Mucosa of descending colon (tissue), 3 donors: ENCODE measurements at regions not wholly inside any gene's neighbourhood (a gene's known extent, or its start where the extent isn't known, plus 50 kb on each side); places are given as distances from the start of the nearest gene placed in this dataset.
"Not testable (repeated sequence)": the region's sequence is repeated elsewhere in the genome, so short reads cannot be mapped to it uniquely, and the experiment has no call there.

Experiments used
- ATAC-seq: fragments of 200-7000 bp; cut with Tn5 transposase; one replicate; pipeline ENCODE4 v1.9.1; 2020; ENCODE audit warnings: mild to moderate bottlenecking, moderate library complexity
- DNase-seq, 3 donors: peaks; one replicate each; pipeline ENCODE4 v3.0.0-alpha.2; 2020
- H3K36me3 ChIP-seq: fragments of 200-600 bp; one replicate; pipeline ENCODE4 v1.8.0; 2021; ENCODE audit warnings: low read depth, mild to moderate bottlenecking
- H3K4me1 ChIP-seq: fragments of 200-600 bp; one replicate; pipeline ENCODE4 v1.8.0; 2021; ENCODE audit warnings: low read depth, mild to moderate bottlenecking
- H3K4me3 ChIP-seq: fragments of 200-600 bp; one replicate; pipeline ENCODE4 v1.8.0; 2021; ENCODE audit warnings: mild to moderate bottlenecking
- H3K9me3 ChIP-seq: fragments of 200-600 bp; one replicate; pipeline ENCODE4 v1.8.0; 2021; ENCODE audit warnings: mild to moderate bottlenecking
- intact Hi-C, 2 donors: fragments of 100-400 bp; cut with DNase I in 1 of 2; cut with micrococcal nuclease in 1 of 2; formaldehyde crosslinking; loops; one replicate each; pipeline versions ENCODE4 v1.11.0 to v1.11.1; 2022; cut with DNase I, micrococcal nuclease
- TF ChIP-seq, protein P1 (sequence below): fragments of 200-600 bp; IDR thresholded peaks from one replicate; pipeline ENCODE4 v1.8.0; 2022; ENCODE audit warnings: antibody characterized with exemption, mild to moderate bottlenecking
- donor health status: DM: no; HTN: no; CAD: no; lungs with moderate emphysema.
- donor health status: DM: no; HTN: no; CAD: no.
- donor health status: DM: no; HTN: yes; CAD: no.

DNA sequence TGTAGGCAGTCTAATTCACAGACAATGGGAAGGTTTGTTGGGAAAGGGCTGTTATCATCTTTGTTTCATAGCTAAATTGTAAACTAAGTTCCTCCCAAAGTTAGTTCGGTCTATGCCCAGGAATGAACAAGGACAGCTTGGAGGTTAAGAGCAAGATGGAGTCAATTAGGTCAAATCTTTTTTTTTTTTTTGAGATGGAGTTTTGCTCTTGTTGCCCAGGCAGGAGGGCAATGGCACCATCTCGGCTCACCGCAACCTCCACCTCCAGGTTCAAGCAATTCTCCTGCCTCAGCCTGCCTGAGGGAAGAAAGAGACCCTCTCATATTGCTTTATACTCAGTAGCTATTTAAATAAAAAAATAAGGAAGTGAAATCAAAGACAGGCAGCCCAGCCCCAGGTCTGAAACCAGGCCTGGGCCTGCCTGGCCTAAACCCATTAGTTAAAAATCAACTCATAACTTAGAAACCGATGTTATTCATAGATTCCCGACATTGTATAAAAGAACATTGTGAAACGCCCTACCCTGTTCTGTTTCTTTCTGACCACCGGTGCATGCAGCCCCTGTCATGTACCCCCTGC lies 297.4 kb upstream of the SGCG start:
- ATAC-seq (no peak), DNase-seq (peak in 1 of 3 donors; percentile 10)
- intact Hi-C loops: no loop called here
- TF ChIP-seq, protein P1, sequence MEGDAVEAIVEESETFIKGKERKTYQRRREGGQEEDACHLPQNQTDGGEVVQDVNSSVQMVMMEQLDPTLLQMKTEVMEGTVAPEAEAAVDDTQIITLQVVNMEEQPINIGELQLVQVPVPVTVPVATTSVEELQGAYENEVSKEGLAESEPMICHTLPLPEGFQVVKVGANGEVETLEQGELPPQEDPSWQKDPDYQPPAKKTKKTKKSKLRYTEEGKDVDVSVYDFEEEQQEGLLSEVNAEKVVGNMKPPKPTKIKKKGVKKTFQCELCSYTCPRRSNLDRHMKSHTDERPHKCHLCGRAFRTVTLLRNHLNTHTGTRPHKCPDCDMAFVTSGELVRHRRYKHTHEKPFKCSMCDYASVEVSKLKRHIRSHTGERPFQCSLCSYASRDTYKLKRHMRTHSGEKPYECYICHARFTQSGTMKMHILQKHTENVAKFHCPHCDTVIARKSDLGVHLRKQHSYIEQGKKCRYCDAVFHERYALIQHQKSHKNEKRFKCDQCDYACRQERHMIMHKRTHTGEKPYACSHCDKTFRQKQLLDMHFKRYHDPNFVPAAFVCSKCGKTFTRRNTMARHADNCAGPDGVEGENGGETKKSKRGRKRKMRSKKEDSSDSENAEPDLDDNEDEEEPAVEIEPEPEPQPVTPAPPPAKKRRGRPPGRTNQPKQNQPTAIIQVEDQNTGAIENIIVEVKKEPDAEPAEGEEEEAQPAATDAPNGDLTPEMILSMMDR: no peak
- Histone ChIP-seq H3K9me3 (no peaks in the 10 kb centered on the region), H3K4me1 (no peaks in the 10 kb centered on the region), H3K4me3 (no peak overlapping the region), H3K36me3 (no peaks in the 10 kb centered on the region)

DNA sequence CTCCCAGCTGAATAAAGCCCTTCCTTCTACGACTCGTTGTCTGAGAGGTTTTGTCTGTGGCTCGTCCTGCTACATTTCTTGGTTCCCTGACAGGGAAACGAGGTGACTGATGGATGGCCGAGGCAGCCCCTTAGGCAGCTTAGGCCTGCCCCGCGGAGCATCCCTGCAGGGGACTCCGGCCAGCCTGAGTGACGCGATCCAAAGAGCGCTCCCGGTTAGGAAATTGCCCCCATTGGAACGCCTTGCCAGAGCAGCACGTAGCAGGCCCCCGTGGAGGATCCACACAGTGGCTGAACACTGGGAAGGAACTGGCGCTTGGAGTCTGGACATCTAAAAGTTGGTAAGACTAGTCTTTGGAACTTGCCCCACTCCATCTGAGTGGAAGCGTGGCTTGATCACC lies 296.8 kb upstream of the SGCG start:
- Histone ChIP-seq H3K9me3 (no peaks in the 10 kb centered on the region), H3K36me3 (no peaks in the 10 kb centered on the region), H3K4me3 (no peak overlapping the region), H3K4me1 (no peaks in the 10 kb centered on the region)
- intact Hi-C loops: no loop called here
- DNase-seq (no peak), ATAC-seq (no peak)
- TF ChIP-seq, protein P1: no peak

GRCh38 chr13:22886061-22886460 lies 294.7 kb upstream of the SGCG start:
- DNase-seq, H3K9me3 ChIP-seq, ATAC-seq, H3K4me1 ChIP-seq, H3K36me3 ChIP-seq, intact Hi-C loops, H3K4me3 ChIP-seq: not testable (repeated sequence)

DNA sequence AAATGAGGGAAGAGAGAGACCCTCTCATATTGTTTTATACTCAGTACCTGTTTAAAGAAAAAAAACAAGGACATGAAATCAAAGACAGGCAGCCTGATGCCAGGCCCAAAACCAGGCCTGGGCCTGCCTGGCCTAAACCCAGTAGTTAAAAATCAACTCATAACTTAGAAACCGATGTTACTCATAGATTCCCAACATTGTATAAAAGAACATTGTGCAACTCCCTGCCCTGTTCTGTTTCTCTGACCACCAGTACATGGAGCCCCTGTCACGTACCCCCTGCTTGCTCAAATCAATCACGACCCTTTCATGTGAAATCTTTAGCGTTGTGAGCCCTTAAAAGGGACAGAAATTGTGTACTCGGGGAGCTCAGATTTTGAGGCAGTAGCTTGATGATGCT lies 291.4 kb upstream of the SGCG start:
- ATAC-seq, DNase-seq, intact Hi-C loops, H3K36me3 ChIP-seq, H3K4me3 ChIP-seq, H3K4me1 ChIP-seq, H3K9me3 ChIP-seq: not testable (repeated sequence)

DNA sequence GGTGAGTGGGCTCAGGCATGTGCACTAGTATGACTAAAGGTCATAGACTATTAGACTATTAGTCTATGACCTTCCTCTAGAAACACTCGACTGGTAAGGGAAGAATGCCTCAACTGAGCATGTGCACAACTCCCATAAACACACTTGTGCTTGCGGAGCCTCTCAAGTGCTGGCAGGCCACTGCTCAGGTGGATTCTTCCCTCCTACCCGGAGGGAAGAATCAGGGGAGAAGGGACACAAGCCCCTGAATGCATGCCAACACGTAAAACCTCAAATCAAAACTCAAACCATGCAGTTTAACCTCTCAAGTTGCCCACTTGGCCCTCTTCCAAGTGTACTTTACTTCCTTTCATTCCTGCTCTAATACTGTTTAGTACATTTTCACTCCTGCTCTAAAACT lies 287.6 kb upstream of the SGCG start:
- TF ChIP-seq, protein P1: no peak
- ATAC-seq: no peak
- no peaks in the 10 kb centered on the region for H3K36me3 ChIP-seq
- H3K4me3 ChIP-seq: no peak overlapping the region
- DNase-seq: no peak
- intact Hi-C loops: no loop called here
- H3K4me1 ChIP-seq: no peaks in the 10 kb centered on the region
- no peaks in the 10 kb centered on the region for H3K9me3 ChIP-seq

- no peaks in the 10 kb centered on the region for H3K4me1 ChIP-seq
- ATAC-seq (peak; percentile 33), DNase-seq (no peak)
- intact Hi-C loops: no loop called here
- H3K4me3 ChIP-seq: no peak overlapping the region
- no peaks in the 10 kb centered on the region for H3K9me3 ChIP-seq
- H3K36me3 ChIP-seq: no peaks in the 10 kb centered on the region
- TF ChIP-seq, protein P1: no peak
These were observed 287.0 kb upstream of the SGCG start for GRCh38 chr13:22893777-22894176.
